EL (cell line): ENCODE measurements at regions not wholly inside any gene's neighbourhood (a gene's known extent, or its start where the extent isn't known, plus 50 kb on each side); places are given as distances from the start of the nearest gene placed in this dataset.

Experiments used
- DNase-seq: peaks from one replicate; pipeline ENCODE4 v3.0.0-alpha.2; 2016

DNA sequence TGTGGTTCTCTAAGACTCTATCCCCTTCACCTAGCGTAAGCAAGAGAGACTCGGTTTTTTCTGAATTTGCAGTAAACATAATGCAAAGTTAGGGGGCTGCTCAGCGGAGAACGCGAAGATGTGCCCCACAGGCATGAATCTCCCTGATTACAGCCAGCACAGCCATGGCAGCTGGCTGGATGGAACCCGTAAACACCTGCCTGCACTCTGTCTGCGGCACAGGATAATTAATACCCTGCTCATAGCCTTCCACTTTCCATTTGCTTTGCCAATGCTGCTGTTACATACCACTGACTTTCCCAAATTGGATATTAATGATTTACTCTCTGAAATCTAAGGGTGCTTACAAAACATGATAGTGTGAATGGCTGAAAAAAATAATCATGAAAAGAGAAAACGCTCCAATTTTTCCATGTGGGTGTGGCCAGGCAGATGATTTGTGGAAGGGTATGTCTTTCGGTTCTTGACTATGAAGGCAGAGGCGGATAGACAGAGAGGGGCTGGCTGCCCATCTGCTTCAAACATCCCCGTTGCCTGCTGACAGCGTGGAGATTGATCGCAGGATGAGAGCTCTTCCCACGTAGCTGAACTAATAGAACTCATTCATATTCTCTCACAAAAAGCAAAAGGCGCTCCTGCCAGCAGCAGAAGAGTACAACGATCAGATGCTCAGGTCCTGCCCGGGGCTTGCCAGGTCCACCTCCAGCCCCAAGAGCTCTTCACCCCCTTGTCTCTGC lies 193.2 kb upstream of the GHITM start:
- DNase-seq: no peak

DNA sequence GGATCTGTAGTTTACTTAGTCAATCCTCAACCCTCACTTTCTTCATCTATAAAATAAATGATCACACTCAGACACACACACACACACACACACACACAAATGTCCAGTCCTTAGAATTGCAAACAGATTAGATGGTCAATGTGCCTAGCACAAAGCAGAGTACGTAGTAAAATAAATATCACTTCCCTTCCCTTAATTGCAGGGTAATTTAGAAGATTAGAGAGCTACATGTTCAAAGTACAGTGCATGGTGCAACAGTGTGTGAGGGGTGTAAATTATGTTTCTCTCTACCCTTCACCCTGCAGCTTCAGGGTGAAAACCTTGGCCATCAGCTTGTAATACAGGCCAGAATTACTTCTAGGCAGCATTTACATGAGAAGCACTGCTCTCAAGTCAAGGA lies 187.0 kb upstream of the GHITM start:
- DNase-seq: no peak

DNA sequence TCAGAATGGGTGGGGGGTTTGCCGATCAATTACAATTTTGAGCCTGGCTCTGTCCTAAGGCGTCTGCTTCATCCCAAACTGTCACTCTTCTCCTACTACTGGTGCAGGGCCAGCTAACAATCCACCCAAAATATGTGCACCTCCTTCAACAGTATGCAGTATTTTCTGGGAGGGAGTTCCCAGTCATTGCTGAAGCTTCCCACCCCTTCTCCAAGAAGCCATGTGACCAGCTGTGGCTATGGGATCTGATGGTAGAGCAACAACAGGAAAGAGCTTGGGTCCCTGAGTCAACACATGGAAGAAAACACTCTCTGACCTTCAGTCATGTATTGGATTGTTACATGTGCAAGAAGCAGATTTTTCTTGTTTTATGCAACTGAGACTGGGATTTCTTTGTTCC lies 185.7 kb upstream of the GHITM start:
- DNase-seq: no peak

DNA sequence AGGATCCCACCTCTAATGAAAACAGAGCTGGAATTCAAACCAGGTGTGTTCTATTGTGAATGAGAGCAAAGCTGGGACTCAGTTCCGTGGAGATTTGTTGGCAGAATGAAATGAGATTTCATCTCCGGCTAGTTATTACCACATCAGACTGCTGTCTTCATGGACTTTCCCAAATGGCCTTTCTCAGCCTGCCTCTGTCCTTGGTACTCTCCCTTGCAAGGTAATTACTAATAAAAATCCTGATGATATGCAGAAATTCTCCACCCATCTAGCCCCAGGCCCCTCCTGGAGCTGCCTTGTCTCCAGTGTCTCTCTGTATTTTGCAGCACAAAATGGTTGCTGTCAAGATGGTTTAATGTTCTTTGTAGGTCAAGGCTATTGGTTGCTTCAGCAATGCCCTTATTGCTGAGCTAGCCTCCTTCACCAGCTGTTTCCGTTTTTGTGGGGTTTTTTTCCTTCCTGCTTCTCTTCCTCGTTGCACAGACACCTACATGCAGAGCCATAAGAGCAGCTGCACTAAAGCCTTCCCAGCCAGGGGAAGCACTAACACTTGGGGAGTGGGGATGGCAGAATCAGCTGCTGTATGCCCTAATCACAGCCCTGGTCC lies 185.0 kb upstream of the GHITM start:
- DNase-seq: no peak

DNA sequence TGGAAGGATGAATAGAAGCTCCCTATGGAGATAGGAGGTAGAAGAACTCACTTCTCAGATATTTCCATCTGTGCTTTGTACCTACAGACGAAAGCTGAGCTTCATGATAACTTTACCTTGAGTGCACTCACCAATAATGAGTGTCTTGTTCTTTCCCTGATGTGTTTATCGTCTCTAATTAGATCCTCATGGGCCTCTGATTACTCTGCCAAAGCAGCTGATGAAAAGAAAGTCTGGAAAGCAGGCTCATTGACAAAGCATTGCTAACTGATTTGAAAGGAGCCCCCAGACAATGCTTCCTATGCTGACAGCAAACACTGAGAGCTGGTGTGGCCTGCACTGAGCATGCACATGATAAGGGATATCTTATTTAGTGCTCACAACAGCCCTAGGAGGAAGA lies 183.9 kb upstream of the GHITM start:
- no peak for DNase-seq

DNA sequence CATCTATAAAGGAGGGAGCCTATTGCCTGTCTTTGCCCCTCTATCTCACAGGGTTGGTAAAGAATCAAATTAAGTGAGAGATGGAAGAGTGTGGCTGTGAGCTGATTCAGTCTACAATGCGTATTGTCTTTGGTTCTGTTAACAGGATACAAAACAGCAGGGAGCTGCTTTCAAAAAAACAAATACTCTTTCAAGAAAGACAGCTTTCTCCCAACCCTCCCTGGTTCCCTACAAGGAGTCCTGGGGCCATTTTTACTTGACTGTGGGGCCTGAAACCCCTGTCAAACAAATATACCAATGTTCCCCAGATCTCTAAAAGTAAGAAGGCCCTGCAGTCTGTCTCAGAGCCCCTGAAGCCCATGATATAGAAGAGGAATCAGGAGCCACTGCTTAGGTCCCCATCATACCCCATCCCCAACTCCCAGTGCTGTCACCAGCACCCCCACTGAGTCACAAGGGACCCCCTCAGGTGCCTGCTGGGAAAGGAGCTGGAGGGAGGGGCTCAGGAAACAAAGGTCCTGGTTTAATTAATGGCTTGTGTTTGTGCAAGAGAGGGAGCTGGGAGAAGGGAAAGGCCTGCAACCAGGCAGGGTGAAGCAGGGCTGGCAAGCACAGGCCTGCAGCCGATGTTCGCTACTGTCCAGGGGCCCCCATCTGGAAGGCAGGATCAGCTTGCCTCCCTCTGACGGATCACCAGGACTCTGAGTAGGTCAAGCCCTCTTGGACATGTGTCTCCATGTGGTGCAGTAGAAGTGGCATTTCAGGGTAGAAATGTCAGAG lies 182.0 kb upstream of the GHITM start:
- DNase-seq: no peak

DNA sequence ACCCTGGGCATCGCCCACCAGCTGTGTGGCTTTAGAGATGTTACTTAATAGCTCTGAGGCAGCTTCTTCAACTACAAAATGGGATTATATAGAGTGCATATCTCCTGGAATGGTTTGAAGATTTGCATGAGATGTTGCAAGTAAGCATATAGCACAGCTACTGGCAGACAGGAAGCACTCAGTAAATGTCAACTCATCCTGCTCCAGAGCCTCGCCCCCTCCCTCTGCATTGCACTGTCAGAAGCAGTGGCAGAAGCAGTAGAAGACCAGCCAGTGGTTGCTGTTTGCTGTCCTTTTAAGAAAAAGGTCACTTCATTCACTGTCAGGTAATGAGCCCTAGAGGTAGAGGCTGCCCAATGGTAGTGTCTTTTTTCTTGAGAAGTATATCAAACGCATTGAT lies 180.0 kb upstream of the GHITM start:
- DNase-seq: no peak

DNA sequence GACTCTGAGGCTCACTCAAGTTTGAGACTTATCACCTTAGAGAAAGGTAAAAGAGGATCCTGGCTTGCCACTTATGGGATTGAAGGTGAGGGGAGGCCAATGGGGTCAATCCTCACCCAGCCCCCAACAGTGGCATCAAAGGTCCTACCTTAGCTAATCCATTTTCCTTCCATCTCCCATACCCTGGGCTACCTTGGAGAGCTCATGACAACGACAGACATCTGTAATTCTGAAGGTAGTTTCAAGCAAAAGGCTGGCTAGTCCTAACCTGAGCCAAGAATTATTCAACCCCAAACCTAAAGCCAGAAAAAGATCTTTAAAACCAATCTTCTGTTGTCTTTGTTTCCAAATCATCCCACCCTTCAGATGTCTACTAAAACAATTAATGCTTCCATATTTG lies 179.2 kb upstream of the GHITM start:
- DNase-seq: no peak

DNA sequence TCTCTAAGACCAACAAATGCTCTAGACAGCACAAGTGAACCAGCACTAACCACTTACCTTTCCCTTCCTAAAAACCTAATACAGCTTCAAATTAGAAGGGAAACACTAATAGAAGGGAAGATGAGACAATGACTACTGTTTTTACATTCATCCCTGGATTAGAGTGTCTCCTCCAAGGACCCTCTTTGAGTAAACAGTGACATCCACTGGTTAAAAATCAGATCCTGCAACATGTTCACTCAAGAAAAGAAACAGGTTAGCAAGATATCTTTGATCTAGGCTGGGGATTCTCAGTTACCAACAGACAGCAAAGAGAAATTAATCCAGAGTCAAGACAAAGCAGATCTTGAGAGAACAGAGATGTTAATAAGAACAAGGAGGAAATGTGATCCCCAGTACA lies 177.7 kb upstream of the GHITM start:
- no peak for DNase-seq

DNA sequence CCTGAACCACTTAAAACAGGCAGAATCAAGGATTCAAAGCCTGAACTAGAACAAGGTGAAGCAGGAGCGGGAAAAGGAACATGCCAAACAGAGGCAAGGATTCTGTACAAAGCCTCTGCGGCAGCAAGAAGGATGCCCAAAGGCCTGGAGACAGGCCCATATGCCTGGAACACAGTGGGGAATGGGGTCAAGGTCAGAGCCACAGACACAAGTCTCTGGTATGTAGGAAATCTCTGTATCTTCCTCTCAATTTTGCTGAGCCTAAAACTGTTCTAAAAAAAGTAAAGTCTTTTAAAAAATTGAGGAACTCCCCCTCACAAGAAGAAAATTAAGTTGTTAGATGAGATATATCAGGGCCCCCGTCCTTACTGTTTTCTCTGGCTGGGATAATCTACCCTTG lies 175.9 kb upstream of the GHITM start:
- no peak for DNase-seq

DNA sequence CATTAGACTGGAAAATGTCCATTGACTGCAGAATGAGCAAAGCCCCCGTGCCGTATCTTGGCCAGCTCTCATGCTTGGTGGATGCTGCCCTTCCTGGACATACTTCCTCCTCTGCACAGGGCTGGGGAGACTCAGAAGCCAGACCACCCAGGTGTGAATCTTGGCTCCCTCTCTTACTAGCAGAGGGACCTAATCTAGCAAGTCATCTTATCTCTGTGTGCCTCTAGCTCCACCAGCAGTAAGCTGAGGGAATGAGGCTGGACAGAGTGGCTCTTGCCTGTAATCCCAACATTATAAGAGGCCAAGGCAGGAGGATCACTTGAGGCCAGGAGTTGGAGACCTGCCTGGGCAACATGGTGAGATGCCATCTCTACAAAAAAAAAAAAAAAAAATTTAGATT lies 173.8 kb upstream of the GHITM start:
- no peak for DNase-seq

DNA sequence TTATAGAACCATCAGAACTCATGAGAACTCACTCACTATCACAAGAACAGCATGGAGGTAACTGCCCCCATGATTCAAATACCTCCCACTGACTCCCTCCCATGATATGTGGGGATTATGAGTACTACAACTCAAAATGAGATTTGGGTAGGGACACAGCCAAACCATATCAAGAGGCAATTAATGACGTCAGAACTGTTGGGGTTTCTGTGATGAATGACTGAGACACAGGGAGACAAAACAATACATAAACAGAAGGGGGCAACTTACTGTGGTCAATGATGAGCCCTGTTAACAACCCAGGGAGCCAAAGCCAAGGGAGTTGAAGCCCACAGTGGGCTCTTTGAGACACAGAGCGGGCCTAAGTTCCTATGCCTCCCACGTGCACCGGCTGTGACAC lies 171.3 kb upstream of the GHITM start:
- no peak for DNase-seq

DNA sequence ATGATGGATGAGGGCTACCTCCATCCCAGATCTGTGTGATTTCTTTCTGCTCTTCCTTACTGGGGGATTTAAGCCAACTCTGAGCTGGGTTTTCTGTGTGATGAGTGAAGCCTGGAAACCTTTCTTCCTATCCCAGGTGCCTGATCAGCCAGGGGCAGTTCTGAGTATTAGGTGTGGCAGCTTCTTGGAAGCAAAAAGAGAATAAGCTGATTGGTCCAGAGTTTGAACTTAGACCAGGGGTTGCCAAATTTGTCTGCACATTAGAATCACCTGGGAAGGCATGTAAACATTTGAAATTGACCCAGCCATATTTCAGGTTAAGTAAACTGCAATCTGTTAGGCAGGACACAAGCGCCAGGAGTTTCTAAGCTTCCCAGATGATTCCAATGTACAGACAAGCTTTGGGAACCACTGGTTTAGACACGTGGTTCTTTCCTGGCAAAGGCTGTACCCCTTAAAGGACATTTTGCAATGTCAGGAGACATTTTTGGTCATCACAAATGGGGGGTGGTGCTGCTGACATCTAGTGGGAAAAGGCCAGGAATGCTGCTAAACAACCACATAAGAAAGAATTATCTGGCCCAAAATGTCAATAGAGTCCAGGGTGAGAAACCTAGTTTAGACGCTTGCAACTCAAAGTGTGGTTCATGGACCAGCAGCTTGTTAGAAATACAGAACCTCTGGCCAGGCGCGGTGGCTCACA lies 160.5 kb upstream of the GHITM start:
- no peak for DNase-seq

DNA sequence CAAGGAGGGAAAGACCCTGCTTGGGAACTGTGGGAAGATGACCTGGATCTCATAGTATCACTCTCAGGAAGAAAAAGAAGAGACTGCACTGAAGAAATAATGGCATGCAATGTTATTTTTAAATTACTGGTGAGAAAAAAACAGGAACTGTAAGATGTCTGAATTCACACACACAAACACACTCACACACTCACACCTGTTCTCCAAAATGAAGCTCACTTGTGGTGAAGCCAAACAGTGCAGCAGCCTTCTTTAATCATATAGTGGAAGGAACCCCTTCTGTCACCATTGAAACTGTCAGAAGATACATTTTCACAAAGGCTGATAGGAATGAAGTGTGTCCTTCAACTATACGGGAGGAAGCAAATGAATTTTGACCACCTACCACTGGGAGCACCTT lies 156.5 kb upstream of the GHITM start:
- DNase-seq: no peak

DNA sequence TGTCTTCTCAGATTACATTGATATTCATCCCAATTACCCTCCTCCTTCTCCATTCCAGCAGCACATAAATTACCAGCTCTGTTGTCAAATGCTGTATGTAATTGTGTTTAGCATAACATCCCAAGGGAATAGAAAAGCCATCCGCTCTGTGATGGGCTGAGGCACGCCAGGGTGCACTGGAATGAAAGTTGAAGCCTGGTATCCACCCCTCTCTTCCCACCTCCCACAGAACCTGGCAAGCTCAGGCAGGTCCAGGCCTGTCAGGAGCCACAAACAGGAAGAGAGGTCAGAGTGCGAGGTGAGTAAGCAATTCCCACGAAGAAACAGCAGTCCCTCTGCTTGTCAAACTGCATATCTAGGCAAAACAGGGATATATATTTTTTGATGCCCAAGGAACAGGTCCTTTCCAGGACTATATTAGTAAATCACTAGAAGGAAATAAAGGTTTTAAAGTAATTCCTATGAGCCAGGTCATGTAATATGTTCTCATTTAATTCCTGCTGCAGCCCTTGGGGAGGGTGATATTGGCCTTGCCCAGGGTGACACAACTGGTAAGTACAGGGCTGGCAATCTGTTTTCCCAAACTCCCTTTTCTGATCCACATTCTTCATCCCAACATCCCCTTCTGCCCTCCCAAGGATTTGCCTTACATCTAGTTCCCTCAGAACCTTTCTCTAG lies 155.6 kb upstream of the GHITM start:
- peak; percentile 25 for DNase-seq

DNA sequence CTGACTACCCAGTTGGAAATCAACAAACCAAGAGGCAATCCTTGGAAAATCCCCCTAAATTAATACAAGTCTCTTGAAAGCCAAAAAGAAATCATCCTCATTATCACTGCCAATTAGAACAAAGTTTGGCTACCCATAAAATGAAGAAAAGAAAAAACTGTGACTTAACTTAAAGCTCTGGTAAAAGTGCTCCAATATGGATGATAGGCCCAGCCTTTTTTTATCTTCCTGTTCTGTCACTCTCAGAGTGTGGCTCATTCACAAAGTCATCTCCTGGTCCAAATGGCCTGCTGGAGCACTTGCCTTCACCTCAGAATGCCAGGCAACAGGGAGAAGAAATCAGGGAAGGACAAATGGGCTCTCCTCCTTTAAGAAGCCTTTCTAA lies 155.1 kb upstream of the GHITM start:
- no peak for DNase-seq

DNA sequence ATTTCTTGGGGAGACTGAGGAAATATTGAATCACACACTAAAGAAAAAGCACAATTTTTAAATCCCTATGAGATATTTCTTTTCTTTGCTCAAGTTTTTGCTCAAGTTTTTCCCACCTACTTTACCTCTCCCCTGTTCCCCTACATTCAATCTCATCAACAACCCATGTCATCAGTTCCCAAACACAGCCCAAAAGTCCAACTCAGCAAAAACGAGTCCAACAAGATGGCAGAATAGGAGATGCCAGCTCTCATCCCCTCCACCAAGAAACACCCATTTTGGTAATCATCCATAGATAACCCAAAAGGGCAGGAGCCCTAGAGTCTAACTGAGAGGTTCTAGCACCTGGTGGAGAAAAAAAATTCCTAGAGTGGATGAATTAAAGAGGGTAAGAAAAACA lies 152.5 kb upstream of the GHITM start:
- DNase-seq: no peak

DNA sequence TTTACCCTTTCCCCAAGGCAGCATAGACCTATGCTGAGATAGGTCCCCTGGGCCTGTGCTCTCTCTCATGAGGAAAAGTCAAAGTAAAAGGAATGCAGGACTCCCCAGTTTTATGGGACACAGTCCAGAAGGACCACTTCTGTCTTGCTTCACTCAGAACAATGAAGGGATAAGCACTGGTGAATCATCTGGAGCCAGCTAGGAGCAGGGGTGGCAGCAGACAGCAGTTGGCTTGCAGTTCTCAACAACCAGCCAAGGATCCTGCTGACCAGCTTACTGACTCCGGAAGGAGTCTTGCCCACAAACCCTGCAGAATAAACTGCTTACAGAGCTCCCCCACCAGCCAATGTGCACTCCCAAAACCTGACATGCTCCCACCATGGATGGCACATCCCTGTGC lies 152.1 kb upstream of the GHITM start:
- no peak for DNase-seq

DNA sequence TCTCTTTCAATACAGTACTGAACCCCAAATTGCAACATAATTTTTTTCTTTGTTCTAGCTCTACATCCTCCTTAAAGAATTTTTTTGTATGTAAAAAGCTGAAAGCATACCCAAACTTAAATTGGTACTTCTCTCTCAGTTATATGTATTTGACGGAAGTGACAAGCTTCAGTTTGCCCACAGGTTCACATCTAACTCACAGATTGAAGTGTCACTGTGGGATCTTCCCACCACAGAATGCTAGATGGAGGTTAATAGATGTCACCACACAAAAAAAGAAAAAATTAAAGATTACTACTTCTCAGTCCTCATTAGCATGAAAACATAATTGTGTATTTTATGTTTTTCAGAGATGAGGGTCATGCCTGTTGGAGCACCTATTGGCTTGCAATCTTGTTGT lies 150.9 kb upstream of the GHITM start:
- no peak for DNase-seq

DNA sequence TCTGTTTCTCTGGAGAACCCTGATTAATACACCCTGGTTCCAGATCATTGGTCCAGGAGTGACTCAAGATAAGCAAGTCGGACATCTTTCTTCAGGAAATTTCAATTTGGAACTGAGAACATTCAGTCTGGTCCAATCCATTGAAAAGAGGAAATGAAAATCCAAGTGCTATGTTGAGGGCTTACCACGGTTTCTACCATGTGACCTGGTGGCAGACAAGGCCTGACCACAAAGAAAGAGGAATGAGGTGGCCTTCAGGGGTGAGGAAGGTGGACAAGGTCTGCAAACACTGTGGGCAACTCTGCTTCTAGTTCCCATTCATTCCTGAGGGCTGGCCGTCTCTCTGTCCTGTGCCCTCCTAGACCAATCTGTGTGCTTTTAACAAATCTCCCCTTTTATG lies 149.2 kb upstream of the GHITM start:
- no peak for DNase-seq

DNA sequence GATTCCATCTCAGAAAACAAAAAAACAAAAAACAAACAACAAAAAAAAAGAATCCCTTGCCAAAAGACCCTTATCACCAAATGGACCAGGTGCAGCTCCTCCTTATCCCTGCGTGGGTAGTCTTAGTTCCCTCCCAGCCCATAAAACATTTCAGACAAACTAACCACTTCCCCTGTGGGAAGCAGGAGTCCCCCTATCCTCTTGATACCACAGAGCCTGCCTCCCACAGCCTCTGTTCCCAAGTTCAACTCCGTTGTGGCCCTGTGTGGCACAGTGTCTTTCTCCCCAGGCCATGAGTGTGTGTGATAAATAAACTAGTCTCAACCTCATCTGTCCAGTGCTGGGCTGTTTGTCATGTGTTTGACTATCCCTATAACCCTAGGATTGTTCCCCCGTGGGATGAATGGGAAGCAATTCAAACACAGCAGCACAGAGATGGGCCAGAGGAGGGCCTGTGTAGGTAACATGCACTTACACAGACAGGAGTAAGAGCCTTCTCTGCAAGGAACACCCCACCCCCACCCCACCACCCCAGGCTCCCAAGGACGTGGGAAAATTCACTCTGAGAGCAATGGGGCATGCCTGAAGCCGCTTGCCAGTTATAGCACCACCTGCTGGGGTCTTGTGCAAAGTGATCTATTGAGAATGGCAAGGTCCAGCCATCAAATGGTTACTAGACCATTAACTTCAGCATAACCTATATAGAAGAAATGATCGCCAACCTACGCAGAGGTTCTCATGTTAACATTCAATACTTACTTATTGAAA lies 147.1 kb upstream of the GHITM start:
- DNase-seq: peak; percentile 8

DNA sequence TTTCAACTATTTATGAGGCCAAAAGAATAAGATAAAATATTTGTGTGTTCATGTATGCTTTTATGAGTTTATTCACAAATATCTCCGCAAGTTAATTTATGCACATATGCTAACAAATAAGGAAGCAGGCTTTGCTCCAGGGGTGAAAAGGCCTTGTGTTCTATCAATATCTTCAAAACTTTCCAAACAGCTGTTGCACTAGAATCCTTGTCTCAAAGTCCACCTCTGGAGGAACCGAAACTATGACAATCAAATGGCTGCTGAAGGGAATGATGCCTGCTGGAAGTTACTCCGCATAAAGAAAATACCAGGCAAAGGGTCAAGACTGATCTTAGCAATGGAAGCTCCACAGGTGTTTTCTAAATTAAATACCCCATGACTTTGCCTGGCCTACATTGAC lies 145.0 kb upstream of the GHITM start:
- DNase-seq: no peak
